Osteoblast (primary cell): ENCODE measurements at regions not wholly inside any gene's neighbourhood (a gene's known extent, or its start where the extent isn't known, plus 50 kb on each side); places are given as distances from the start of the nearest gene placed in this dataset.
A peak's percentile ranks its signal among the peaks of the same experiment; 100 is the strongest.

Source experiments
- DNase-seq: peaks from one replicate; pipeline ENCODE4 v3.0.0; 2011; ENCODE audit warnings: low spot score, mixed read lengths; ENCODE audit not compliant: insufficient read length; ENCODE audit errors: missing footprints
- H2AFZ ChIP-seq: 2 replicates; pipeline ENCODE4 v1.6.0; 2011; ENCODE audit warnings: mild to moderate bottlenecking, low read length
- H3K27ac ChIP-seq: 2 replicates; pipeline ENCODE4 v1.5.1; 2011; ENCODE audit warnings: mild to moderate bottlenecking, low read depth, low read length, moderate library complexity
- H3K27me3 ChIP-seq: 2 replicates; pipeline ENCODE4 v1.6.0; 2012; ENCODE audit warnings: mild to moderate bottlenecking, control low read depth, inconsistent platforms, low read length, moderate library complexity; ENCODE audit not compliant: insufficient read depth
- H3K36me3 ChIP-seq: 2 replicates; pipeline ENCODE4 v1.5.1; 2011; ENCODE audit warnings: mild to moderate bottlenecking, low read length, control low read depth, moderate library complexity; ENCODE audit not compliant: insufficient read depth
- H3K4me1 ChIP-seq: 2 replicates; pipeline ENCODE4 v1.5.1; 2011; ENCODE audit warnings: mild to moderate bottlenecking, low read length, control low read depth, moderate library complexity; ENCODE audit not compliant: insufficient read depth
- H3K4me2 ChIP-seq: 2 replicates; pipeline ENCODE4 v1.6.0; 2011; ENCODE audit warnings: mild to moderate bottlenecking, low read length; ENCODE audit not compliant: insufficient read depth
- H3K4me3 ChIP-seq: fragments of 200-600 bp; sonication (generic); 3 replicates; pipeline ENCODE4 v1.5.1; 2012; ENCODE audit warnings: mild to moderate bottlenecking, low read length, inconsistent platforms; ENCODE audit not compliant: insufficient read depth
- H3K79me2 ChIP-seq: 2 replicates; pipeline ENCODE4 v1.6.0; 2012; ENCODE audit warnings: mild to moderate bottlenecking, low read length, control low read depth, inconsistent platforms; ENCODE audit not compliant: insufficient read depth
- H3K9me3 ChIP-seq: 2 replicates; pipeline ENCODE4 v1.5.1; 2011; ENCODE audit warnings: low read depth, low read length, control low read depth
- H4K20me1 ChIP-seq: 2 replicates; pipeline ENCODE4 v1.6.0; 2012; ENCODE audit warnings: mild to moderate bottlenecking, low read length, control low read depth; ENCODE audit not compliant: insufficient read depth
- TF ChIP-seq, protein P1 (sequence below): IDR thresholded peaks from 2 replicates; pipeline ENCODE4 v1.5.1; 2011; ENCODE audit warnings: mild to moderate bottlenecking, low read depth, low read length, moderate library complexity; ENCODE audit errors: extremely low read depth

DNA sequence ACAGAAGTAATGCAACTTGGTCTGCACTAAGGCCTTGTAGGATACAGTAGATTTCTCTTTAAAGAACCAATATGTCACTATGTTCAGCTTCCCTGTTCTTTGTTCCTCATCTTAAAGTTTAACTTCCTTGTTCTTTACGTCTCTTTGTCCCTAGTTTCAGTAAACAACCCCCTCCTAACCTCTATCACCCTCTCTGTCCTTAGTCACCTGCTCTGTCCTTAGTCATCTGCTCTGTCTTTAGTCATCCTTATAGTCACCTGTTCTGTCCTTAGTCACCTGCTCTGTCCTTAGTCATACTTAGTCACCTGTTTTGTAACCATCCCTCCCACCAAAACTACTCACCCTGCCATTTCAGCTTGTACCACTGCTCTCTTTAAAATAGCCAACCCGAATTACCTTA, 144.6 kb upstream of the TMEM106B start:
- no peak overlapping the region for H3K4me3 ChIP-seq
- no peak overlapping the region for H3K4me2 ChIP-seq
- H3K9me3 ChIP-seq: no peaks in the 10 kb centered on the region
- no peaks in the 10 kb centered on the region for H3K27me3 ChIP-seq
- no peak overlapping the region for H2AFZ ChIP-seq
- no peak for DNase-seq
- no peaks in the 10 kb centered on the region for H3K79me2 ChIP-seq
- no peaks in the 10 kb centered on the region for H3K36me3 ChIP-seq
- no peak overlapping the region for H3K27ac ChIP-seq
- no peaks in the 10 kb centered on the region for H3K4me1 ChIP-seq
- TF ChIP-seq, protein P1, sequence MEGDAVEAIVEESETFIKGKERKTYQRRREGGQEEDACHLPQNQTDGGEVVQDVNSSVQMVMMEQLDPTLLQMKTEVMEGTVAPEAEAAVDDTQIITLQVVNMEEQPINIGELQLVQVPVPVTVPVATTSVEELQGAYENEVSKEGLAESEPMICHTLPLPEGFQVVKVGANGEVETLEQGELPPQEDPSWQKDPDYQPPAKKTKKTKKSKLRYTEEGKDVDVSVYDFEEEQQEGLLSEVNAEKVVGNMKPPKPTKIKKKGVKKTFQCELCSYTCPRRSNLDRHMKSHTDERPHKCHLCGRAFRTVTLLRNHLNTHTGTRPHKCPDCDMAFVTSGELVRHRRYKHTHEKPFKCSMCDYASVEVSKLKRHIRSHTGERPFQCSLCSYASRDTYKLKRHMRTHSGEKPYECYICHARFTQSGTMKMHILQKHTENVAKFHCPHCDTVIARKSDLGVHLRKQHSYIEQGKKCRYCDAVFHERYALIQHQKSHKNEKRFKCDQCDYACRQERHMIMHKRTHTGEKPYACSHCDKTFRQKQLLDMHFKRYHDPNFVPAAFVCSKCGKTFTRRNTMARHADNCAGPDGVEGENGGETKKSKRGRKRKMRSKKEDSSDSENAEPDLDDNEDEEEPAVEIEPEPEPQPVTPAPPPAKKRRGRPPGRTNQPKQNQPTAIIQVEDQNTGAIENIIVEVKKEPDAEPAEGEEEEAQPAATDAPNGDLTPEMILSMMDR: no peak
- no peaks in the 10 kb centered on the region for H4K20me1 ChIP-seq

DNA sequence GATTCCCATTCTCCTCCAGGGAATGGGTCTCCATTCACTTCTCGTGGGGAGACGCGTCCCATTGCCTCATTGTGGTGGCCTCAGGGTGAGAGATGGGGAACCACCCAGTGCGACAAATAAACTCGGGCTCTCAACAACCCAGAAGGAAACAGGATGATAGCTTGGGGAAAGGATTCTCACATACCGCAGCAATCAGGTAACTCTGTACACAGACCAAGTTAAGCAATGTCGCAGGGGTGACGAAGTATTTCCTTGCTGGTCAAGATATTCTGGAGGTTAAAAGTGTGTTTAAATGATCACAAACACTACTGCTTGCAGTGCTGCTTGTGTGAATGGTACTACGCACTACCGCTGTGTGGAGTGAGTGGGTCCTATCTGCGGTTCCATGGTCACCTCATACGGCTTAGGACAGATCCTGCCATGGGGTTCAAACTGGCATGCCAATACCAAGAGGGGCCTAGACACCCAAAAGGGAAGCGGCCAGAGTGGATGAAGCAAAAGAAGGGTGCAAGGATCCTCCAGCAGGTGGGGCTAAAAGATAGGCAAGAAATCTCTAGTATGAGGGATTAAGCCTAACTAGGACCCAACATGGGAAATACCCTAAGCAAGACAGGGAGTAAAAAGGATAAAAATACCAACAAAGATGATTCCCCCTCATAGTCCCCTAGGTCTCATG, 143.8 kb upstream of the TMEM106B start:
- Histone ChIP-seq H3K27ac (no peak overlapping the region), H3K9me3 (no peaks in the 10 kb centered on the region), H4K20me1 (no peaks in the 10 kb centered on the region), H3K4me2 (no peak overlapping the region), H3K4me3 (no peak overlapping the region), H3K36me3 (no peaks in the 10 kb centered on the region), H3K4me1 (no peaks in the 10 kb centered on the region), H3K79me2 (no peaks in the 10 kb centered on the region), H2AFZ (no peak overlapping the region), H3K27me3 (no peaks in the 10 kb centered on the region)
- TF ChIP-seq, protein P1: peak; percentile 67
- no peak for DNase-seq

DNA sequence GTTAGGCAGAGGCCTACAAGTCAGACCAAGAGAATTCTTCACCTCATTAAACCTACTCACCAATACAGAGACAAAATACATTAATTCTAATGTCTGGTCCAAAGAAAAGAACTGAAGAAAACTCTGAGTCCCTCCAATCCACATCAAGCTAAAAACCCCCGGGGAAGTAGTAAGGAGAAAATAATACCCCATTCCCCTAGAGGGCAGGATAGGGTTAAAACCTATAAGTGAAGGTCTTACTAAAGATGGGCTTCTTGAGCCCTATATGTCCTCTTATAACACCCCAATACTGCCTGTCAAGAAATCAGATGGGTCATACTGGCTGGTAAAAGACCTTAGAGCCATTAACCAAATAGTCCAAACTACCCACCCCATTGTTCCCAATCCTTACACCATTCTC, 141.3 kb upstream of the TMEM106B start:
- Histone ChIP-seq H4K20me1 (no peaks in the 10 kb centered on the region), H3K9me3 (no peaks in the 10 kb centered on the region), H3K4me1 (no peaks in the 10 kb centered on the region), H3K4me2 (no peak overlapping the region), H3K27me3 (no peaks in the 10 kb centered on the region), H3K27ac (no peak overlapping the region), H3K4me3 (no peak overlapping the region), H3K79me2 (no peaks in the 10 kb centered on the region), H3K36me3 (no peaks in the 10 kb centered on the region), H2AFZ (no peak overlapping the region)
- TF ChIP-seq, protein P1: no peak
- no peak for DNase-seq

DNA sequence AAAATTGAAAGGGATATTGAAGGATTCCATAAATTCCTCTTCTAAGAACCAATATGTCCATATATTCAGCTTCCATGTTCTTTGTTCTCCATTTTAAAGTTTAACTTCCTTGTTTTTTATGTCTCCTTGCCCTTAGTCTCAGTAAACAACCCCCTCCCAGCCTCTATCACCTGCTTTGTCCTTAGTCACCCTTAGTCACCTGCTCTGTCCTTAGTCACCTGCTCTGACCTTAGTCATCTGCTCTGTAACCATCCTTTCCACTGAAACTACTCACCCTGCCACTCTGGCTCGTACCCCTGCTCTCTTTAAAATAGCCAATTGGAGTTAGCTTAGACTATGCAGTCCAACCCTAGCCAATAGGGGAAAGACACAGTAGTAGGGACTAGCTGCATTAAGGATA, 136.2 kb upstream of the TMEM106B start:
- H2AFZ ChIP-seq: no peak overlapping the region
- H3K27ac ChIP-seq: no peak overlapping the region
- no peaks in the 10 kb centered on the region for H3K79me2 ChIP-seq
- peaks cover 2% of the 10 kb centered on the region for H3K9me3 ChIP-seq
- no peak overlapping the region for H3K4me3 ChIP-seq
- H3K4me2 ChIP-seq: no peak overlapping the region
- no peak for DNase-seq
- H3K4me1 ChIP-seq: no peaks in the 10 kb centered on the region
- no peaks in the 10 kb centered on the region for H3K36me3 ChIP-seq
- no peaks in the 10 kb centered on the region for H3K27me3 ChIP-seq
- TF ChIP-seq, protein P1: no peak
- no peaks in the 10 kb centered on the region for H4K20me1 ChIP-seq
